ENCODE measurements at regions not wholly inside any gene's neighbourhood (a gene's known extent, or its start where the extent isn't known, plus 50 kb on each side); places are given as distances from the start of the nearest gene placed in this dataset.
"Not testable (repeated sequence)": the region's sequence is repeated elsewhere in the genome, so short reads cannot be mapped to it uniquely, and the experiment has no call there.

DNA sequence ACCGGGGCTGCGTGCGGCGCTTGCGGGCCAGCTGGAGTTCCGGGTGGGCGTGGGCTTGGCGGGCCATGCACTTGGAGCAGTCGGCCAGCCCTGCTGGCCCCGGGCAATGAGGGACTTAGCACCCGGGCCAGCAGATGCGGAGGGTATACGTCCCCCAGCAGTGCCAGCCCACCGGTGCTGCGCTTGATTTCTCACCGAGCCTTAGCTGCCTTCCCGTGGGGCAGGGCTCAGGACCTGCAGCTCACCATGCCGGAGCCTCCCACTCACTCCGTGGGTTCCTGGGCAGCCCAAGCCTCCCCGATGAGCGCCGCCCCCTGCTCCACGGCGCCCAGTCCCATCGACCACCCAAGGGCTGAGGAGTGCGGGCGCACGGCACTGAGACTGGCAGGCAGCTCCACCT lies 51.4 kb upstream of the INPP4B start:
- H3K27ac ChIP-seq (ENCODE audit: low read depth in 2 of 2, low read length in 2 of 2); intact Hi-C loops (cut with DNase I); H3K4me1 ChIP-seq (ENCODE audit: control insufficient read depth in 2 of 3, insufficient read depth in 2 of 3, low read depth in 1 of 3, low read length in 3 of 3); H3K9ac ChIP-seq (ENCODE audit: low read length in 3 of 3); DNase-seq; FAIRE-seq; H3K4me3 ChIP-seq (ENCODE audit: low read length in 3 of 3); H3K36me3 ChIP-seq (ENCODE audit: control insufficient read depth in 2 of 3, insufficient read depth in 3 of 3, low read length in 3 of 3); H3K27me3 ChIP-seq (ENCODE audit: control insufficient read depth, insufficient read depth, low read length); H3K9me3 ChIP-seq (ENCODE audit: control insufficient read depth in 2 of 3, insufficient read depth in 1 of 3, low read length in 3 of 3): not testable (repeated sequence)

DNA sequence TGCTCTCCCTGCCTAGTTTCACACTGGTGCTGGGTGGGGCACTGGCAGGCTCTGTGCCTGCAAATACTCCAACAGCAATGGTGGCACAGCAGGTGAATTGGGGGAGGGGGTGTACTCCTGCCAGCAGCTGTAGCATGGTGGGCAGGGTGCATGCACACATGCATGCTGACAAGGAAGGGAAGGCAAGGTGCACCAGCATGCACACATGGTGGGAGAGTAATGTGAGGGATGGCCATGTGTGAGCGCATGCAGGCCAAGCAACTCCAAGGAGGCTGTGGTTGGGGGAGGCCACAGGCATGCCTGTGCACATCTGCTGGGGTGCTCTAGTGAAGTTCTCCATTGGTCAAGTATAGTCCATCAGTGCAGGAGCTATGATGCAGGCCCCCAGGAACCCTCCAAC lies 54.5 kb upstream of the INPP4B start:
- FAIRE-seq (no peak), DNase-seq (no peak)
- intact Hi-C loops (cut with DNase I), result no loop called here
- Histone ChIP-seq H3K36me3 (ENCODE audit: control insufficient read depth in 2 of 3, insufficient read depth in 3 of 3, low read length in 3 of 3) (no peaks in the 10 kb centered on the region), H3K4me3 (ENCODE audit: low read length in 3 of 3) (no peak overlapping the region), H3K9ac (ENCODE audit: low read length in 3 of 3) (no peak overlapping the region), H3K4me1 (ENCODE audit: control insufficient read depth in 2 of 3, insufficient read depth in 2 of 3, low read depth in 1 of 3, low read length in 3 of 3) (no peaks in the 10 kb centered on the region), H3K27ac (ENCODE audit: low read depth in 2 of 2, low read length in 2 of 2) (no peak overlapping the region), H3K9me3 (ENCODE audit: control insufficient read depth in 2 of 3, insufficient read depth in 1 of 3, low read length in 3 of 3) (no peaks in the 10 kb centered on the region), H3K27me3 (ENCODE audit: control insufficient read depth, insufficient read depth, low read length) (no peaks in the 10 kb centered on the region)
- TF ChIP-seq, protein P1, sequence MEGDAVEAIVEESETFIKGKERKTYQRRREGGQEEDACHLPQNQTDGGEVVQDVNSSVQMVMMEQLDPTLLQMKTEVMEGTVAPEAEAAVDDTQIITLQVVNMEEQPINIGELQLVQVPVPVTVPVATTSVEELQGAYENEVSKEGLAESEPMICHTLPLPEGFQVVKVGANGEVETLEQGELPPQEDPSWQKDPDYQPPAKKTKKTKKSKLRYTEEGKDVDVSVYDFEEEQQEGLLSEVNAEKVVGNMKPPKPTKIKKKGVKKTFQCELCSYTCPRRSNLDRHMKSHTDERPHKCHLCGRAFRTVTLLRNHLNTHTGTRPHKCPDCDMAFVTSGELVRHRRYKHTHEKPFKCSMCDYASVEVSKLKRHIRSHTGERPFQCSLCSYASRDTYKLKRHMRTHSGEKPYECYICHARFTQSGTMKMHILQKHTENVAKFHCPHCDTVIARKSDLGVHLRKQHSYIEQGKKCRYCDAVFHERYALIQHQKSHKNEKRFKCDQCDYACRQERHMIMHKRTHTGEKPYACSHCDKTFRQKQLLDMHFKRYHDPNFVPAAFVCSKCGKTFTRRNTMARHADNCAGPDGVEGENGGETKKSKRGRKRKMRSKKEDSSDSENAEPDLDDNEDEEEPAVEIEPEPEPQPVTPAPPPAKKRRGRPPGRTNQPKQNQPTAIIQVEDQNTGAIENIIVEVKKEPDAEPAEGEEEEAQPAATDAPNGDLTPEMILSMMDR (IDR thresholded peaks at IDR 0.05; ENCODE audit: borderline replicate concordance, extremely low read depth, insufficient read depth), result no peak

DNA sequence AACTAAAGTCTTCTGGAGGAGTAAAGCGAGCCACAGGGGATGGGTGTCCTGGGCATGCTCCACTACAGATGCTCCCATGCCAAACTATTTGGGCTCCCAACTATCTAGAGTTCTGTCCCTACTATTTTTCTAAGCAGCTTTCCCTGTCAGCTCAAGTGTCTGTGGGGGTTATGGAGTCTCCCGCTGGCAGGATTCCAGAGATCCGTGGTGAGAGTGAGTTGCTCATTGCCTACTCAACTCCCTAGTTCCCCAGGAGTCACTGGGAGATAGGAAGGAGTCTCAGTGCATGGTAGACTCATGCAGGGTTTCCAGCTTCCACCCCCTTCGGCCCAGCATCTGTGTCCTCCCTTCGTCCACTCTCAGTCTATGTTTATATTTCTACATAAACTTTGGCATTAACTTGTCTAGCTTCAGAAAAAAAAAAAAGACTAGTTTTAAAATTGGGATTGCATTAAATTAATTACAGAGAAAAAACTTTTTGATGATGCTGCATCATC lies 55.1 kb upstream of the INPP4B start:
- TF ChIP-seq, protein P1 (IDR thresholded peaks at IDR 0.05; ENCODE audit: borderline replicate concordance, extremely low read depth, insufficient read depth), result no peak
- Histone ChIP-seq H3K9ac (ENCODE audit: low read length in 3 of 3) (no peak overlapping the region), H3K27ac (ENCODE audit: low read depth in 2 of 2, low read length in 2 of 2) (no peak overlapping the region), H3K4me1 (ENCODE audit: control insufficient read depth in 2 of 3, insufficient read depth in 2 of 3, low read depth in 1 of 3, low read length in 3 of 3) (no peaks in the 10 kb centered on the region), H3K9me3 (ENCODE audit: control insufficient read depth in 2 of 3, insufficient read depth in 1 of 3, low read length in 3 of 3) (no peaks in the 10 kb centered on the region), H3K27me3 (ENCODE audit: control insufficient read depth, insufficient read depth, low read length) (no peaks in the 10 kb centered on the region), H3K4me3 (ENCODE audit: low read length in 3 of 3) (no peak overlapping the region), H3K36me3 (ENCODE audit: control insufficient read depth in 2 of 3, insufficient read depth in 3 of 3, low read length in 3 of 3) (no peaks in the 10 kb centered on the region)
- FAIRE-seq (no peak), DNase-seq (no peak)
- intact Hi-C loops (cut with DNase I), result no loop called here

DNA sequence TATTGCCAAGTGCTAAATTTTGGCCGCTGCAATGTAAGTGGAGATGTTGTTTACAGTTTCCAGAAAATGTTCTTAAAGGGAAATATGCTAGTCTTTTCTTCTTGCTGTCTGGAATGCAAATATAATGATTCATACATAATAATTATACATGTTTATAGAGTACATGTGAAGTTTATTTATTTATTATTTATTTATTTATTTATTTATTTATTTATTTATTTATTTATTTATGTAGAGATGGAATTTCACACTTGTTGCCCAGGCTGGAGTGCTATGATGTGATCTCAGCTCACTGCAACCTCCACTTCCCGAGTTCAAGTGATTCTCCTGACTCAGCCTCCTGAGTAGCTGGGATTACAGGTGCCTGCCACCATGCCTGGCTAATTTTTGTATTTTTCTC lies 57.5 kb upstream of the INPP4B start:
- FAIRE-seq; H3K9me3 ChIP-seq (ENCODE audit: control insufficient read depth in 2 of 3, insufficient read depth in 1 of 3, low read length in 3 of 3); H3K4me1 ChIP-seq (ENCODE audit: control insufficient read depth in 2 of 3, insufficient read depth in 2 of 3, low read depth in 1 of 3, low read length in 3 of 3); H3K36me3 ChIP-seq (ENCODE audit: control insufficient read depth in 2 of 3, insufficient read depth in 3 of 3, low read length in 3 of 3); H3K27ac ChIP-seq (ENCODE audit: low read depth in 2 of 2, low read length in 2 of 2); DNase-seq; H3K27me3 ChIP-seq (ENCODE audit: control insufficient read depth, insufficient read depth, low read length); H3K4me3 ChIP-seq (ENCODE audit: low read length in 3 of 3); H3K9ac ChIP-seq (ENCODE audit: low read length in 3 of 3); intact Hi-C loops (cut with DNase I): not testable (repeated sequence)

DNA sequence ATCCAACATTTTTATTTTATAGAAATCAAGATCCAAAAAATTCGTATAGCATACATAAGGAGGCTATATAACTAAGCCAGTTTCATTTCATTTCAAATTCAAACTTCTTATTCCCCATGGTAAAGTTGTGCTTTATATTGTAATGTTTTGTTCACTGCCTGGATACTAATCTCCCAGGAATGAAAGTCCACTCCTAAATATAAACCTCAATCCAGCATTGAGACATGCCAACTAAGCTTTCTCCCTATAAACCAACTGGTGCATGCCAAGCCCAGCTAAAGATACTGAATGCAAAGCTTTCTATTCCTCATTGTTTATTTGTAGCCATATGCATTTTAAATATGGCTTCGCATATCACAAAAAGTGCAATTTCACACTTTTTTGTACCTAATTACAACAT lies 63.8 kb upstream of the INPP4B start:
- intact Hi-C loops (cut with DNase I), result no loop called here
- TF ChIP-seq, protein P1 (IDR thresholded peaks at IDR 0.05; ENCODE audit: borderline replicate concordance, extremely low read depth, insufficient read depth), result no peak
- Histone ChIP-seq H3K4me3 (ENCODE audit: low read length in 3 of 3) (no peak overlapping the region), H3K27ac (ENCODE audit: low read depth in 2 of 2, low read length in 2 of 2) (no peak overlapping the region), H3K4me1 (ENCODE audit: control insufficient read depth in 2 of 3, insufficient read depth in 2 of 3, low read depth in 1 of 3, low read length in 3 of 3) (no peaks in the 10 kb centered on the region), H3K36me3 (ENCODE audit: control insufficient read depth in 2 of 3, insufficient read depth in 3 of 3, low read length in 3 of 3) (no peaks in the 10 kb centered on the region), H3K9ac (ENCODE audit: low read length in 3 of 3) (no peak overlapping the region), H3K9me3 (ENCODE audit: control insufficient read depth in 2 of 3, insufficient read depth in 1 of 3, low read length in 3 of 3) (no peaks in the 10 kb centered on the region), H3K27me3 (ENCODE audit: control insufficient read depth, insufficient read depth, low read length) (no peaks in the 10 kb centered on the region)
- DNase-seq (no peak), FAIRE-seq (no peak)

Measured in kidney (tissue), 13 donors.